PFSK-1 (cell line): ENCODE measurements at regions not wholly inside any gene's neighbourhood (a gene's known extent, or its start where the extent isn't known, plus 50 kb on each side); places are given as distances from the start of the nearest gene placed in this dataset.

ENCODE experiments used
- POLR2AphosphoS5 ChIP-seq: IDR thresholded peaks from 2 replicates; pipeline ENCODE4 v1.6.1; 2012; ENCODE audit warnings: low read depth, mild to moderate bottlenecking, control low read depth, low read length, moderate library complexity
- TAF1 ChIP-seq: IDR thresholded peaks from 2 replicates; pipeline ENCODE4 v1.6.1; 2012; ENCODE audit warnings: low read length, control low read depth, borderline replicate concordance; ENCODE audit not compliant: insufficient read depth

DNA sequence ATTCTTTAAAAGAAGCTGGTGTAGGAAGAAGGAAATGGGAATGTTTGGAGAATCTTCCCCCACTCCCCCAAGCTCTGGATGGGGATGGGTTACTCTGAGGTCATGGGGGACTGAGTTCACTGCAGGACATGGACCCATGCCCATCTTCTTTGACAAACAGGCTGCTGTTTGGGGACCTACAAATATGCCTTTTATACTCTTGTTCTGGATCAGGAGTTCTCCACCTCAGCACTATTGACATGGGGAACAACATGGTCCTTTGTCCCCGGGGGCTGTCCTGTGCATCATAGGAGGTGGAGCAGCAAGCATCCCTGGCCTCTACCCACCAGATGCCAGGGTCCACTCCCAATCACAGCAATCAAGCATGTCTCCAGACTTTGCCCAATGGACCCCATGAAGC is 365.8 kb upstream of the C1orf174 start:
- TF ChIP-seq POLR2AphosphoS5 (no peak), TAF1 (no peak)
